RWPE2 (cell line): ENCODE measurements at regions not wholly inside any gene's neighbourhood (a gene's known extent, or its start where the extent isn't known, plus 50 kb on each side); places are given as distances from the start of the nearest gene placed in this dataset.

ENCODE experiments used
- ATAC-seq: fragments of 200-7000 bp; cut with Tn5 transposase; 3 replicates; pipeline ENCODE4 v1.9.1; 2021; ENCODE audit warnings: low read depth
- DNase-seq: peaks from one replicate; pipeline ENCODE4 v3.0.0-alpha.2; 2020; ENCODE audit warnings: low spot score
- H3K27ac ChIP-seq: fragments of 450-650 bp; 2 replicates; pipeline ENCODE4 v1.5.1; 2017; ENCODE audit warnings: mild to moderate bottlenecking; ENCODE audit not compliant: poor library complexity, severe bottlenecking
- H3K27me3 ChIP-seq: fragments of 250-450 bp; sonication (Bioruptor Pico); 2 replicates; pipeline ENCODE4 v1.5.1; 2021; ENCODE audit warnings: mild to moderate bottlenecking, moderate library complexity; ENCODE audit not compliant: insufficient read depth, poor library complexity, severe bottlenecking
- H3K36me3 ChIP-seq: fragments of 250-450 bp; sonication (Bioruptor Pico); 2 replicates; pipeline ENCODE4 v1.5.1; 2020; ENCODE audit warnings: low read depth, mild to moderate bottlenecking, moderate library complexity
- H3K4me1 ChIP-seq: fragments of 250-450 bp; sonication (Bioruptor Pico); 2 replicates; pipeline ENCODE4 v1.5.1; 2021; ENCODE audit warnings: mild to moderate bottlenecking, moderate library complexity; ENCODE audit not compliant: insufficient read depth, poor library complexity, severe bottlenecking
- H3K4me3 ChIP-seq: fragments of 250-450 bp; sonication (Bioruptor Pico); 2 replicates; pipeline ENCODE4 v1.5.1; 2021; ENCODE audit warnings: mild to moderate bottlenecking, moderate library complexity; ENCODE audit not compliant: severe bottlenecking
- H3K9me3 ChIP-seq: fragments of 250-450 bp; sonication (Bioruptor Pico); 2 replicates; pipeline ENCODE4 v1.5.1; 2021; ENCODE audit warnings: mild to moderate bottlenecking, moderate library complexity; ENCODE audit not compliant: severe bottlenecking
- TF ChIP-seq, protein P1 (sequence below): fragments of 450-650 bp; IDR thresholded peaks from one replicate; pipeline ENCODE4 v1.5.1; 2017; ENCODE audit warnings: mild to moderate bottlenecking, moderate library complexity; ENCODE audit not compliant: poor library complexity, severe bottlenecking

DNA sequence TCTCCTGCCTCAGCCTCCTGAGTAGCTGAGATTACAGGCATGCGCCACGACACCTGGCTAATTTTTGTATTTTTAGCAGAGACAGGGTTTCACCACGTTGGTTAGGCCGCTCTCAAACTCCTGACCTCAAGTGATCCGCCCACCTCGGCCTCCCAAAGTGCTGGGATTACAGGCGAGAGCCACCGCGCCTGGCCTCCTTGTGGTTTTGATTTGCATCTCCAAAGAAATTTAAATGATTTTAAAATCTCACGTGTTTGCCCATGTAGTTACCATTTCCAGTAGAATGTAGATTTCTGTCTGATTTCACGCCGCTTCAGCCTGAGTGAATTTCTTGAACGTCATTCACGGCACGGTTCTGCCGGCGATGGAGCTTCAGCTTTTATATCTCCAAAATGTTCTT is 55.8 kb downstream of the IGF2 start:
- TF ChIP-seq, protein P1, sequence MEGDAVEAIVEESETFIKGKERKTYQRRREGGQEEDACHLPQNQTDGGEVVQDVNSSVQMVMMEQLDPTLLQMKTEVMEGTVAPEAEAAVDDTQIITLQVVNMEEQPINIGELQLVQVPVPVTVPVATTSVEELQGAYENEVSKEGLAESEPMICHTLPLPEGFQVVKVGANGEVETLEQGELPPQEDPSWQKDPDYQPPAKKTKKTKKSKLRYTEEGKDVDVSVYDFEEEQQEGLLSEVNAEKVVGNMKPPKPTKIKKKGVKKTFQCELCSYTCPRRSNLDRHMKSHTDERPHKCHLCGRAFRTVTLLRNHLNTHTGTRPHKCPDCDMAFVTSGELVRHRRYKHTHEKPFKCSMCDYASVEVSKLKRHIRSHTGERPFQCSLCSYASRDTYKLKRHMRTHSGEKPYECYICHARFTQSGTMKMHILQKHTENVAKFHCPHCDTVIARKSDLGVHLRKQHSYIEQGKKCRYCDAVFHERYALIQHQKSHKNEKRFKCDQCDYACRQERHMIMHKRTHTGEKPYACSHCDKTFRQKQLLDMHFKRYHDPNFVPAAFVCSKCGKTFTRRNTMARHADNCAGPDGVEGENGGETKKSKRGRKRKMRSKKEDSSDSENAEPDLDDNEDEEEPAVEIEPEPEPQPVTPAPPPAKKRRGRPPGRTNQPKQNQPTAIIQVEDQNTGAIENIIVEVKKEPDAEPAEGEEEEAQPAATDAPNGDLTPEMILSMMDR: no peak
- DNase-seq (no peak), ATAC-seq (no peak)
- no peaks in the 10 kb centered on the region for H3K27me3 ChIP-seq
- H3K27ac ChIP-seq: no peak overlapping the region
- no peaks in the 10 kb centered on the region for H3K9me3 ChIP-seq
- H3K36me3 ChIP-seq: no peaks in the 10 kb centered on the region
- H3K4me3 ChIP-seq: no peak overlapping the region
- peaks cover 11% of the 10 kb centered on the region for H3K4me1 ChIP-seq

DNA sequence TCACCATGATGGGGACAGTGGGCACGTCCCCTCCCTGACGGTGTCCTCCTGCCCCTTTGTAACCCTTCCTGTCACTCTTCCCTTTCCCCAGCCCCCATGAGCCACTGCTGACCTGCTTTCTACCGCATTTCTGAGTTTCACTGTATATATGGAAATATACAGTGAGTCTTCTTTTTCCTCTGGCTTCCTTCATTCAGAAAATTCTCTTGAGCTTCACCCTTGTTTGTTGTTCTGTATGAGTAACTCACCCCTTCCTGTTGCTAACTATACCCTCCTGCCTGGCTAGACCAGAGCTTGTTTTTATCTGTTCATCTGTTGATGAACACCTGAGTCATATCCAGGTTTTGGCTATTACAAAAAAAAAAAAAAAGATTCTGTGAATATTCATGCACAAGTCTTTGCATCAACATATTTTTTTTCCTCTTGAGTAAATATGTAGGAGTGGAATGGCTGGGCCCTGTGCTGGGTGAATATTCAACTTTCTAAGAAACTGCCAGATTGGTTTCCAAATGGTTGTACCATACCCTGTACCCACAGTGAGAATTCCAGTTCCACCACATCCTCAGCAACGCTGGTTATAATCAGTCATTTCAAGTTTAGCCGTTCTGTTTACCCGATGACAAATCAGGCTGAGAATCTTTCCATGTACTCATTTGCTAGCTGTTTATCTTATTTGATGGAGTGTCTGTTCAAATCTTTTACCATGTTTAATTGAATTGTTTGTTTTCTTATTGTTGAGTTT is 62.0 kb downstream of the IGF2 start:
- Histone ChIP-seq H3K9me3 (no peaks in the 10 kb centered on the region), H3K27ac (peak overlapping the region; percentile 95), H3K36me3 (no peaks in the 10 kb centered on the region), H3K4me3 (no peak overlapping the region), H3K4me1 (peaks cover 38% of the 10 kb centered on the region), H3K27me3 (no peaks in the 10 kb centered on the region)
- ATAC-seq (peak; percentile 95), DNase-seq (no peak)
- TF ChIP-seq, protein P1: no peak

DNA sequence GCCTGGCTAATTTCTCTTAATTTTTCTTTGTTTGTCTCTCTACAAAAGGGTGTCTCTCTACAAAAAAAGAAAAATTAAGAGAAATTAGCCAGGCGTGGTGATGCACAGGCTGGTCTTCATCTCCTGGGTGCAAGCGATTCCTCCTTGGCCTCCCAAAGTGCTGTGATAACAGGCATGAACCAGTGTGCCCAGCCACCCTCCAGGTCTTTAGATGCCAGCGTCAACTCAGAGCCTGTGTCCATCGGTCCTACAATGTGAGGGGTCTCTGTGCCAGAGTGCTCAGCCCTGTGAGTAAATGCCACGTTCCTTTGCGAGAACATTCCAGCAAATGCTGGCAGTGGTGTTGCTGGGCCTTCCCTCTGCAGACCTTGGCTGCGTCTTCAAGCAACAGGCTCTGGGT is 62.7 kb downstream of the IGF2 start:
- peaks cover 38% of the 10 kb centered on the region for H3K4me1 ChIP-seq
- H3K27me3 ChIP-seq: no peaks in the 10 kb centered on the region
- H3K27ac ChIP-seq: peak overlapping the region; percentile 95
- H3K4me3 ChIP-seq: no peak overlapping the region
- no peak for DNase-seq
- H3K9me3 ChIP-seq: no peaks in the 10 kb centered on the region
- TF ChIP-seq, protein P1: no peak
- H3K36me3 ChIP-seq: no peaks in the 10 kb centered on the region
- no peak for ATAC-seq

DNA sequence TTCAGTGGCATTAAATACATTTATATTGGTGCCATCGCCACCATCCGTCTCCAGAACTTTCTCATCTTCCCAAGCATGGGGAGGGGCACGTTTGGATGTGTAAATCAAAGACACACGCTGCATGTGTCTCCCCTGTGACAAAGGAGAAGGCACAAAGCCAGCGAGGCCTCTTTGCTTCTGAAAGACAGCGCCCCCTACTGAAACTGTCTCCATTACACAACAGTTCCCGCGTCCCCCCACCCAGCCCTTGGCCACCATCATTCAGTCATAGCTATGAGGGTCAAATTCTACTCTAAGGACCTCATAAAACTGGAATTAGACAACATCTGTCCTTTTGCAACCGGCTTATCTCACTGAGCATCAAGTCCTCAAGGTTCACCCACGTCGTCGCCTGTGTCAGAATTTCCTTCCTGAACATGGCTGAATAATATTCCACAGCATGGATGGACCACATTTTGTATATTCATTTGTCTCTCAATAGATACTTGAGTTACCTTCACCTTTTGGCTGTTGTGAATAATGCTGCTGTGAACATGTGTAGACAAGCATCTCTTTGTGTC is 64.8 kb downstream of the IGF2 start:
- no peak for DNase-seq
- ATAC-seq: no peak
- Histone ChIP-seq H3K4me1 (peaks cover 36% of the 10 kb centered on the region), H3K9me3 (no peaks in the 10 kb centered on the region), H3K27ac (no peak overlapping the region), H3K4me3 (no peak overlapping the region), H3K36me3 (no peaks in the 10 kb centered on the region), H3K27me3 (no peaks in the 10 kb centered on the region)
- TF ChIP-seq, protein P1: no peak
